ENCODE measurements at regions not wholly inside any gene's neighbourhood (a gene's known extent, or its start where the extent isn't known, plus 50 kb on each side); places are given as distances from the start of the nearest gene placed in this dataset.
"Not testable (repeated sequence)": the region's sequence is repeated elsewhere in the genome, so short reads cannot be mapped to it uniquely, and the experiment has no call there.

DNA sequence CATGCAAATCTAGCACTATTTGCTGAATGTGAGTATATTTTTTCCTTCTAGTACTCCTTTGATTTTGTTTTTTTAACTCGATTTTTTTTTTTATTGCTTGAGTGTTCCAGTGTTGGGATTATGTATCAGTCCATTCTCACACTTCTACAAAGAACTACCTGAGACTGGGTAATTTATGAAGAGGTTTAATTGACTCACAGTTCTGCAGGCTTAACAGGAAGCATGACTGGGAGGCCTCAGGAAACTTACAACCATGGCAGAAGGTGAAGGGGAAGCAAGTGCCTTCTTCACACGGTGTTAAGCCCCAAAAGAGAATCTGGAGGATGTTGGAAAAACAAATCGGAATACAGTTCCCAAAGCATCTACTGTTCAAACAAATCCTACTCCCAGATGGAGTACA, 69.1 kb downstream of the ZNF518B start:
- not testable (repeated sequence) for DNase-seq

DNA sequence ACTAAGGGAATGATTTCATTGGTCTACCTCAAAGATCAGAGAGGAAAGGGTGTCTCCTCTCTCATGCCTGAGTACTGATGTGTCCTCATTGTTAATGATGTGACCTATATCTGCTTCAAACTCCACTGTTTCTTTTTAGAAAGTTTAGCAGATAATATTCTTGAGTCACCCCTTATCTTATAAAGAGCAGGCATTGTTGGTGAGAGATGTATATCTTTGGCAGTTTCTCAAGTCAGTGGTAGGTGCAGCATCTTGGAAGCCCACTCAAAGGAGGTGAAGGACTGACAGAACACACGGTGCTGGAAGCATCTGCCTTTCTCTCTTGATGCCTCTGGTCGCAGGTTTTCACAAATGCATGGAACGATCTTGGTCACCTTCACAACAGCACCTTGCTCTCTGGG, 71.2 kb downstream of the ZNF518B start:
- DNase-seq = no peak

DNA sequence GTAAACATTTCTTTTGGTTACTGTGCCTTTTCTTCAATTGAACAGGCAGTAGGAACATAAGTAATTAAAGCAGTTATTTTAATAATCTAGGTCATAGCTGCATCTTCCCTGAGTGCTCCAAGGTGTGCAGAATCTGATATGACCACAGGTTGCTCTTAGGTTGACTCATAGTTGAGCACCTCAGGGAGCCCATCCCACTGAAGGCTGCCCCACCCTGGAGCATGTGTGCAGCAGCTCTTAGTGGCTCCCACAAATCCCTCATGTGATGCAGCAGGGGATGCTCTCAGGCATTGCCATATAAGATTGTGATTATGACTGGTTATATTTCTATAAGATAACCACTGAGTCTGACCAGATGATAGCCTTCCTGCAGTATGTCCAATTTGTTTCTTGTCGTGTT, 72.3 kb downstream of the ZNF518B start:
- DNase-seq = no peak

DNA sequence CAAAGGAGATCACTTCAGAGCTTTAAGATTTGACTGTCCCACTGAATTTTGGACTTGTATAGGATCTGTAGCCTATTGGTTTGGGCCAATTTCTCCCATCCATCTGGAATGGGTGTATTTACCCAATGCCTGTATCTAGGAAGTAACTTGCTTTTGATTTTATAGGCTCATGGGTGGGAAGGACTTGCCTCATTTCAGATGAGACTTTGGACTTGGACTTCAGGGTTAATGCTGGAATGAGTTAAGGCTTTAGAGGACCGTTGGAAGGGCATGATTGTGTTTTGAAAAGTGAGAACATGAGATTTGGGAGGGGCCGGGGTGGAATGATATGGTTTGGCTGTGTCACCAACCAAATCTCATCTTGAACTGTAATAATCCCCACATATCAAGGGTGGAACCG, 73.8 kb downstream of the ZNF518B start:
- DNase-seq = no peak

DNA sequence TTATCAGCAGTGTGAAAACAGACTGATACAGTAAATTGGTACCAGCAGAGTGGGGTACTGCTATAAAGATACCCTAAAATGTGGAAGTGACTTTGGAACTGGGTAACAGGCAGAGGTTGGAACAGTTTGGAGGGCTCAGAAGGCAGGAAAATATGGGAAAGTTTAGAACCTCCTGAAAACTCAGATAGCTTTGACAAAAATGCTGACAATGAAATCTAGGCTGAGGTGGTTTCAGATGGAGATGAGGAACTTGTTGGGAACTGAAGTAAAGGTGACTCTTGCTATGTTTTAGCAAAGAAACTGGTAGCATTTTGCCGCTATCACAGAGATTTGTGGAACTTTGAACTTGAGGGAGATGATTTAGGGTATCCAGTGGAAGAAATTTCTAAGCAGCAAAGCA, 75.1 kb downstream of the ZNF518B start:
- DNase-seq = not testable (repeated sequence)

DNA sequence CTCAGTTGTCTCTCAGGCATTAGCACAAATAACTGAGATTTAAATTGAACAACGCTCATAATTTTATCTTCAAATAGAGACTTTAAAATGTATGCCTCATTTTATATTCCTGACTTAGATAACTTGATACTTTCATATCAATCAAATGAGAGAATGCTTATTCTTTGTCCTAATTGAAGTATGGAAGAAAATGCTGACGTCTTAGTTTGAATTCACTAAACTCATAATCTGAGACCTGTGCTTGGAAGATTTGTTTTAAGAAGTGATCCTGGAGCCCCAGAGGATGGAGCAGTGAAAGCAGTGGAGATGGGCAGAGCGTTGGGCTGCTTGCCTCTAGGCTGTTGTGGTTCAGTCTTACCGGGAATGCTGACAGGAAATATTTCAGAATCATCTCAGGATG, 76.1 kb downstream of the ZNF518B start:
- DNase-seq = no peak

DNA sequence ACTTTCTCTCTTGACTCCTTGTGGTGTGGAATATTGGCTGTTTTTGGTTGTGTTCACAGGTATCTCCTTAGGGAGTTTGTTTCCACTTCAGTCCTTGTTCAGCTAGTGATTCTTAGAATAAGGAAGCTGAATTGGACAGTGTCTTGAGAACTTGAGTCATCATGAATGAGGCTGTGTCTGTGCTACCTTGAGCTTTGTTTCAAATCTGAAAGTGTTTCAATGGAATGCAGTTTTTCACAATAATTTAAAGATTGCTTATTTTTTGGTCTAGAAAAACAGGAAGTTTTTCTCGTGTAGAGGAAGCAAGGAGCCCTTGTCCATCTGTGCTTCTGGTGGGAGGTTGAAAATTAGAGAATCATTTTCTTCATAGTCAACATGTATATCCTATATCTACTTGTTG, 76.5 kb downstream of the ZNF518B start:
- no peak for DNase-seq

DNA sequence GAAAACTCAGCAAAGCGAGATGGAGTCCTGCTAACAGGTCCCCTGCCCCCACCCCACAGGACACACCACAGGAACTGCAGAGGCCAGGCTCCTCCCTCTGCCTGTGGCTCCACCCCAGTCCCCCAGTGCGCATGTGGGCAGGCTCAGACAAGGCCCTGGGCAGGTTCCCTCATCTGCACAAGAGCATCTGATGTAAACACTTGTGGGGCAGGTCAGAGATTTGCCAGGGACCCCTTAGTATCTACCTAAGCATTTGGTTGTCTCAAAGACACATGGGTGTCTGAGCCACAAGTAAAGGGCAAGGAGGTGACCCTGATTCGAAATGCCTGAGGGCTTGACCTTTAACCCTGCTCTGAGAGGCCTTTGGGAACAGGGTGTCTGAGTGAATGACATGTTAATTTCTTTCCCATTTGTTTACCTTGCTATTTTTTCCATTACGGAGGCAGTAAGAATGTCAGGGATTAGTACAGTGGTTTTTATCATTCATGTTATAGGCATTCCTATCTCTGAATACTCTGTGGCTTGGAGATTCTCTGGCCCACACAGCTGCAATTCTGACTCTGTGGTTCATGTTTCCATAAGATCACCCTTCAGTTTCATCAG, 85.3 kb downstream of the ZNF518B start:
- DNase-seq = peak; percentile 1

DNA sequence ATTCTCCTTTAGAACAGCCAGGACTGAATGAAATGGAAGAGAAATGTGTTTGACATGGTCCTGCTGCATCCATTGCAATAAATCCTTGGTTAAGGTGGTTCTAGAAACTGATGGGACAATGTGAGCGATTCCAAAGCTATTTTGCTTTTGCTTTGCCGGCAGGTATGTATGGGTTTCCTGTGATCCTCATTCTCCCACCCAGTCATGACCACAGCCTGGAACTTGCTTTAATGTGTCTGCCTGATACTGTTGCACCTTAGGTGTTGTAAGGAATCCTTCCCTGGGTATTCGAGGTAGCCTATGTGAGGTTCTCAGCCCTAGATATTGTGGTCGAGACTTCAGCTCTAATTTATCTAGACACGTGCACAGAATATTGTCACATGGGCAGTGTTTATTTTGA, 86.1 kb downstream of the ZNF518B start:
- DNase-seq = no peak

DNA sequence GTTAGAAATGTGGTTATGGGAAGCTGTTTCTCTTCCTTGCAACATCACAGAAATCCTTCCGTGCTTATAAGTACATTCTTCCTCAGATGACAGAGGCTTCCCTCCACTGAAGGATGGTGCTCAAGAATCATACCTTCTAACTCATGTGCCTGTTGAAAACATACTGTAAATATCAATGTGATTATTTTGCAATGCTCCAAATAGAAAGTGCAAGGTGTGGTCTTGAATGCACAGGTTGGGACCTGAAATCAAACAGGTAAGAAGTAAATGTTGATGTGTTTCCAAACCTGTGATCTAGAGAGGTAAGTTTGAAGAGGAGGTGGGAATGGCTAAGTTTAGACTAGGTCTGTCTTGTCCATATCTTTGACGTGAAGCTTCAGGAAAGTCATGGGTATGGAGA, 87.7 kb downstream of the ZNF518B start:
- no peak for DNase-seq

DNA sequence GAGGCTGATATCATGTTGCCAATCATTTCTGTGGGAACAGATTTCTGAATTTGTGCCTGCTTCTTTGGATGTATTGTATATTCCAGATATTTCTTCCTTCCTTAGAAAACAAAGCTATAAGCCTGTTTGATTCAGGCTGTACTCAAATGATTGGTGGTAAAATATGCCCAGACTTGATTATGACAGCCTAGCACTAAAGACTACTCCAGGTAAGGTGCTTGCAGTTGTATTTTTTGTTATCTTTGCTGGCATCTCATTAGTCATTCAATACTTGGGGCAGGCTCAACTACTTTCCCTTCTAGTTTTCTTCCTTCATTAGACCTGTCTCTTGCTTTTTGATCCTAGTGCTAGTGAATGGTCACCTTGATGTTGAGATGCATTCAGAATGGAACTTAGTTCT, 90.6 kb downstream of the ZNF518B start:
- DNase-seq = no peak

DNA sequence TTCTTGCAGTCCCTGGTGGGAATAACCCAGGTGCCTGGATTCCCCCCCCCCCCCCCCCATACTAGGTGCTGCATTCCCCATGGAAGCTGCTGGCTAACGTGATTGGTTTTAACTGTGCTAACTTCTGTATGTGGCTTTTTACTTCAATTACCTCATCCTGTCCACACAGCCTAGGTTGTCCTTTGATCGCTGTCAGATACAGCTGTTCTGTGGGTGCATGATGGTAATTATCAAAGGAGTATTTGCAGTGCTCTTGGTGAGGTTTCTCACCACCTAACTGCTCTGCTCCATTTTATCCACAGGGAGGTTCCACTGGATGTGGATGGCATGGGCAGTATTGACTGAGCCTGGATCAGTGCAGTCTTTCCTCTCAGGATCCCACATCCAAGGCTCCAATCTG, 93.0 kb downstream of the ZNF518B start:
- no peak for DNase-seq

DNA sequence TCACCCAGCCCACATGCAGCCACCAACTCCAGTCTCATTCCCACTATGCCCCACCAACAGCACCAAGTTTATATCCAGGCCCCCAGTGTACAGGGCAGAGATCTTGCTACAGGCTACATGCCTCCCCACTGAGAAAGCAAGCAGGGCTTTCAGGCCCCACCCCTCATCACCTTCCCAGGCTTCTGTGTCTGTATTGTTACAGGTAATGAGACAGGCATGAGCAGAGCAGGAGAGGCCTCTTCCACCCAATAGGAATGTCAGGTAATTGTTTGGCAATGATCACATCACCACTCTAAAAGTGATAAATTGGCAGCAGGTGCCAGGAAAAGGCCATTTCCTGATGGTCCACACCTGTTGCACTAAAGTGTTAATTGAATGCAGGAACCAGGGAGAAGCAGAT, 102.5 kb downstream of the ZNF518B start:
- no peak for DNase-seq

DNA sequence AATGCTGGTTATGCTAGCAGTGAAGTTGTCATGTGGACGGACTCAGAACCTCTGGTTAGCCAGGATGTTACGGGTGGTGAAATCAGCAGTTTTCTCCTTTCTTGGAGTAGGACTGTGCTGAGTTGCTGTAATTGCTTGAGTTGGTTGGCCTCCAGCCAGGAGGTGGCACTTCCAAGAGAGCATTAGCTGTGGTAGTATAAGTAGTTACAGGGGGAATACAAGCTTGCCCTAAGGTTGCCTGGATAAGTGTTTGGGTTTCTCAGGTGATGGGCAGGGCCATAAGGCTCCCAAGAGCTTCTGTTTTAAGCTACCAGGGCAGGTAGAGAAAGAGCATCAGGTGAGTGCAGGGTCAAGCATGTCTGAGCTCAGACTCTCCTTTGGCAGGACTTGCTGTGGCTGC, 103.0 kb downstream of the ZNF518B start:
- DNase-seq = no peak

DNA sequence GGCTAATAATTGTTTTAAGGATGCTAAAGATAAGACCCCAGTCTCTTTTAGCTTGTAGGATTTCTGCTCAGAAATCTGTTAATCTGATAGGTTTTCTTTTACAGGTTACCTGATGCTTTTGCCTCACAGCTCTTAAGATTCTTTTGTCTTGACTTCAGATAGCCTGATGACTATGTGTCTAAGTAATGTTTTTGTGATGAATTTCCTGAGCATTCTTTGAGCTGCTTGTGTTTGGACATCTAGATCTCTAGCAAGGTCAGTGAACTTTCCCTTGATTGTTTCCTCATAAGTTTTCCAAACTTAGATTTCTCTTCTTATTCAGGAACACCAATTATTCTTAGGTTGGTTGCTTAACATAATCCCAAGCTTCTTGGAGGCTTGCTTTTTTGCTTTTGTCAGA, 104.1 kb downstream of the ZNF518B start:
- DNase-seq = no peak

DNA sequence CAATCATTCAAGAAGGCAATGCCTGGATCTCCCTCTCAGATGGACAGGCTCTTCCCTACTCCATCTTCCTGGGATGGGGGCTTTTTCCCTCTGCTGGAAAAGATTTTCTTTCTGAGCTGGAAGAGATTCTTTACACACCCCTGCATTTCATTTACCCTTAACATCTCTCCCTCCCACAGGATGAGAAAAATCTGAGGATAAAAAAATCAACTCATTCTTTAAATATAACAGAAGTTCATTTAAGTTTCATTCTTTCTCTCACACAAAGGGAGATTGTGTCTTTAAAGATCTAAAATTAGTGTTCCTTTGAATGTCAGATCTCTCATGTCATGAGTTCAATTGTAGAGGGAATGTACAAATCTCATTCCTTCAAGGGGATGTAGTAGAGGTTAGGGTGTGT, 109.0 kb downstream of the ZNF518B start:
- no peak for DNase-seq

DNA sequence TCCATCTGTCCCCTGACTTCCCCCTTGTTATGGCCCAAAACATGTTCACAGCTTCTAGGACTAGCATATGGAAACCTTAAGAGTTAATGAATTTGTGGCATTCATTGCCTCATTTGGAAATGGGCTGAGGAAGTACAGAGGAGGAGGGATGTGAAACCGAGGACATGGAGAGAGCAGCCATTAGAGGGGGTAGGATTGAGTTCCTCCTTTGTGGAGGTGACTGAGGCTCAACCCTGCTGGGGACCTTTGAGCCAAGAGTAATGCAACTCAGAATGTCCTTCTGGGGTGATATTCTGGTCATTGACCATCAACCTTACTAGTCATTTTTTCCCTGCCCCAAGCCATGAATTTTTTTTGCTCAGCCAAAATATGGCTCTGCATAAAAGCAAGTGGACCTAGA, 109.4 kb downstream of the ZNF518B start:
- no peak for DNase-seq

DNA sequence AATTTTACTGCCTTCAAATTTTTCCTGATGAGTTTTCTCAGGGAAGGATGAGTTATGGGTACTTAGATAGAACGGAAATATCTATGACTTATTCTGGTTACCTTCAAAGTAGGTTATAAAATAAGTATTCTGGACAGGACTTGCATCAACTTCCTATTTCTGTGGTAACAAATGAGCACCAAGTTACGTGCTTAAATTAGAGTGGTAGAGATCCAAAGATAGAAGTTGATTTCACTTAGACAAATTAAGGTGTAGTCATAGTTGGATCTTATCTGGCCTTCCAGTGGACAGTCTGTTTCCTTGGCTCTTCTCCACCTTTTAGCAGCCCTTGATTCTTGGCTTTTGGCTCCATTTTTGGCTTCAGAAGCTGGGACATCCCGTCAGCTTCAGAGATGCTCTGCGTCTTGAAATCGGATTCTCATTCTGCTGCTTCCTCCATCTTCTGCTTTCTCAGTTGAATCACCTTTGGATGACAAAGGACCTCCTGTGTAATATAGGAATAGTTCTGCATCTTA, 109.9 kb downstream of the ZNF518B start:
- no peak for DNase-seq

DNA sequence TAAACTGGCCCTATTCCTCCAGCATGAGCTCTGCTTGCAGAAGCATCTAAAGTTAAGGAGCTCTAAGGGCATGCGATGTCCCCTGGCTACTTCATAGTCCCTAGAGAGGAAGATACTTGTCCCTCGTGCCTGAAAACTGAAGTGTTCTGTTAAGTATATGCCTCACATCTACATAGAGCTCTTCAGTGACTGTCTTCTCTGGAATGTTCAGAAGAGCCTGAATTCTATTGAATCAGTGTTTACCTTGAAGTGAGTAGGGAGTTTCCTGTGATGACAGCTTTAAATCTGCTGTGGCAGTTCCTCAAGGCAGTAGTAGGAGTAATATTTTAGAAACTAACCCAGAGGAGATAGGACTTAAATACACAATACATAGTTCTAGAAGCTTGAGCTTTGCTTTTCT, 111.2 kb downstream of the ZNF518B start:
- DNase-seq = no peak

DNA sequence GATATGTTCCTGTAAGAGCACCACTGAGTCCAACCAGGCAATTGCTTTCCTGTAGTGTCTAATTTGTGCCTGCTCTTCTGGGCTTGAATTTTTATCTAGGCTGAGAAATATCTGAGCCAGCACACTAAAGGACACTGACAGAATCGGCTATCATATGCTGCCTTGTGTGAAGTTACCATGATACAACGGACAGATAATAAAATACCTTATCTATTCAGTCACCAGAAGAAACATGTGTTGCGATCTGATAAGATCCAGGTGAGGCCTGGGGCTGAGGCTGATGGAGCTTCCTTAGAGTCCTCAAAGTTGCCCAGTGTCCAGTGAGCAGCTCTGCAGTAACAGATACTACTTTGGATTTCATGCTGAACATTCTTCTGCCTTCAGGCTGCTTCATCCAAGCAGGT, 111.8 kb downstream of the ZNF518B start:
- no peak for DNase-seq

DNA sequence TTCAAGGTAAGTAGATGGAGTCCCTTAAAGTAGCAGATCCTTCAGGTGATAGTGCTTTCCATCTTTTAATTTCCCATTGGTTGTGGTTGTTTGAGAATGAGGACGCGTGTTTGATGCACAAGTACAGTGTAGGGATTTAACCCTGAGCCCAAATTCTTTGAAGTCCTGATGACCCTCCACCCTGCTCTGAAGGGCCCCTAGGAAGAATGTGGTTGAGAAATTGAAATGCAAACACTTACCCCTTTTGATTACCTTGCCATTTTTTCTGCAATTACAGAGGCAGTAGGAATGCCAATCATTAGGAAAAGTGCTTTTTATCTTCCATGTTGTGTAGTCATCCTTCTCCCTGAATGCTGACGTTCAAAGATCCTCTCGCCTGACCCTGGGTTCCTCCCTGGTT, 112.4 kb downstream of the ZNF518B start:
- no peak for DNase-seq

DNA sequence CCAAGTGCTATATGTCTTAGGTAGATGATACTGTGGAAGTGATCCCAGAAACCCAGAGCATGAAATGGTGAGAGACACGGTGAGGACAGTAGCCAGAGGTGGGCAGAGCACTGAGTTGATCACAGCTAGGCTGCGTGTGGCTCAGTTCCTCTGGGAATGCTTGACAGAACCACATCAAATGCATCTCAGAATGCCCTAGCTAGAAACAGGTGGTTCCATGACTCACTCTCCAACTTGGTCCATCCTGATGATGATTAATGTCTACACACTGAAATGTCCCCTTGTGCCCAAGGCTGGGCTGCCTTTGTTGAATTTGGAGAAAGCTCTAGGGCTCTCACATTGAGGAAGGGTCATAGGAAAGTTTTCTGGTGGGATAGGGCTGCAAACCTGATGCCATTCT, 113.6 kb downstream of the ZNF518B start:
- DNase-seq = no peak

DNA sequence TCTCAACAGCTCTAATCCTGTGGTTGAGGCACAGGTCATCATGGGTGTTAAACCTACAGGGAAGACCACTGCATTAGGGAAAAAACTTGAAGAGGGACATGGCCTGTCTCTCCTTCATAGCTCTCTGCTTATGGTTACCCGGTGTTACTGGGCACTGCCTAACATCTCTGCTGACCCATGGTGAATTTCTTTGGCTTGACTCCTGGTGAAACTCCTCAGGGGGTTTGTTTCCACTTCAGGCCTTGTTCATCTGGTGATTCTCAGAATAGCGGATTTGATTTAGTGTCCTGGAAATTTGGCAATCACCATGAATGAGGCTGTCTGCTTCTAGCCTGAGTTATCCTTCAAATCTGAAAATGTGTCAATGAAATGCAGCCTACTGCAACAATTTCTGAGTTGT, 114.4 kb downstream of the ZNF518B start:
- DNase-seq = no peak

DNA sequence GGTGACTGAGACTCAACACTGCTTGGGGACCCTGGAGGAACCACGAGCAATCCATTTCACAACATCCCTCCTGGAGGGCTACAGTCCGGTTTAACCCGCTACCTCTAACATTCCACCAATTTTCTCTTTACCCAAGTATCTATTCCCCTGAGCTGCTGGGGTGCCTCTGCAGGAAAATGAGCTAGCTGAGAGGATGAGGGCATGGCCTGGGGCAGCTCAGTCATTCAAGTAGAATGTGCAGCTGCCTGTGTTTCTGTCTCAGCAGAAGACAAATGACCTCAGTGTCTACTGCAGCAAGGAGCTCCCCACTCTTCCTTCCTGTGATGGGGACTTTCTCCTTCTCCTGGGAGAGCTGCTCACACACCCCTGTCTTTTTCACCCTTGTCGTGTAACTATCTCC, 120.8 kb downstream of the ZNF518B start:
- no peak for DNase-seq

DNA sequence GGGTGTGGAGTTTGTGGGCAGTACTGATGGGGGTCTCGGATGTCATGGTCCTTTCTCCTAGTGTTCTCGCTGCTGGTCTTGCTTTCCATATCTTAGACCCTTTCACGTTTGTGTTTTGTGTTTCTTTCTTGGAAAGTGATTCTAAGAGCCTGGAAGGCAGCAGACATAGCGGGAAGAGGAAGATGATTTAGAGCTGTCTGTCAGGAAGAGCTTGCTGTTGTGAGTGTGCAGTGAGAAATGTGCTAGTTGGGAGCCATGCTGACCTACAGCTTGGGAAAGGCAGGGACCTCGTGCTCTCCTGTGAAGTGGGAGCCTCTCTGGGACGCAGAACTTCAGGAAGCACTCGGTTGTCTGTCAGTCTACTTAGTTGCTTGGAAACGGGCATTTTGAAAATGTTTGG, 122.2 kb downstream of the ZNF518B start:
- DNase-seq = no peak

Data from fibroblast of upper back skin (primary cell).